Brain microvascular endothelial cell (primary cell): ENCODE measurements at regions not wholly inside any gene's neighbourhood (a gene's known extent, or its start where the extent isn't known, plus 50 kb on each side); places are given as distances from the start of the nearest gene placed in this dataset.

Source experiments
- DNase-seq: peaks from one replicate; pipeline ENCODE4 v3.0.0-alpha.2; 2020
- H3K27ac ChIP-seq: fragments of 250-450 bp; sonication (Bioruptor Pico); 2 replicates; pipeline ENCODE4 v1.5.1; 2020; ENCODE audit warnings: mild to moderate bottlenecking, moderate library complexity
- H3K27me3 ChIP-seq: fragments of 250-450 bp; sonication (Bioruptor Pico); replicated peaks from 2 replicates; pipeline ENCODE4 v1.5.1; 2020; ENCODE audit warnings: mild to moderate bottlenecking
- H3K36me3 ChIP-seq: fragments of 250-450 bp; sonication (Bioruptor Pico); replicated peaks from 2 replicates; pipeline ENCODE4 v1.5.1; 2020; ENCODE audit warnings: mild to moderate bottlenecking
- H3K4me3 ChIP-seq: 2 replicates; pipeline ENCODE4 v1.5.1; 2011; ENCODE audit warnings: low read depth, mild to moderate bottlenecking, control low read depth, low read length, moderate library complexity
- CTCF ChIP-seq: IDR thresholded peaks from 2 replicates; pipeline ENCODE4 v1.5.1; 2011; ENCODE audit warnings: low read depth, mild to moderate bottlenecking, moderate library complexity, low read length, control low read depth, inconsistent platforms; ENCODE audit errors: missing control alignments
- in situ Hi-C: cut with HindIII; loops from 2 replicates; pipeline ENCODE4 v1.10.0; 2017; ENCODE audit warnings: low sequenced_read_pairs, low pct_ligation_motif_present

GRCh38 chr5:125480911-125481310 lies 734.5 kb upstream of the ZNF608 start:
- no peak overlapping the region for H3K27ac ChIP-seq
- DNase-seq, result no peak
- H3K36me3 ChIP-seq, result no peaks in the 10 kb centered on the region
- no peak overlapping the region for H3K4me3 ChIP-seq
- TF ChIP-seq CTCF, result no peak
- H3K27me3 ChIP-seq, result no peaks in the 10 kb centered on the region
- in situ Hi-C loops, result no loop called here

- Histone ChIP-seq H3K27me3 (no peaks in the 10 kb centered on the region), H3K27ac (no peak overlapping the region), H3K4me3 (no peak overlapping the region), H3K36me3 (no peaks in the 10 kb centered on the region)
- no peak for DNase-seq
- in situ Hi-C loops, result no loop called here
- TF ChIP-seq CTCF, result no peak
Measured at GRCh38 chr5:125481506-125482465, 735.3 kb upstream of the ZNF608 start.

- no peaks in the 10 kb centered on the region for H3K36me3 ChIP-seq
- no peaks in the 10 kb centered on the region for H3K27me3 ChIP-seq
- in situ Hi-C loops, result no loop called here
- no peak for TF ChIP-seq CTCF
- no peak overlapping the region for H3K4me3 ChIP-seq
- no peak overlapping the region for H3K27ac ChIP-seq
- DNase-seq, result no peak
Measured at GRCh38 chr5:125483609-125484008, 737.2 kb upstream of the ZNF608 start.

GRCh38 chr5:125484272-125484741 lies 737.9 kb upstream of the ZNF608 start:
- DNase-seq, result peak; percentile 36
- Histone ChIP-seq H3K27ac (peak overlapping the region; percentile 79), H3K4me3 (no peak overlapping the region), H3K27me3 (no peaks in the 10 kb centered on the region), H3K36me3 (no peaks in the 10 kb centered on the region)
- no peak for TF ChIP-seq CTCF
- in situ Hi-C loops, result no loop called here

- DNase-seq, result peak; percentile 90
- Histone ChIP-seq H3K27ac (peak overlapping the region; percentile 79), H3K27me3 (no peaks in the 10 kb centered on the region), H3K4me3 (peak overlapping the region; percentile 9), H3K36me3 (no peaks in the 10 kb centered on the region)
- no peak for TF ChIP-seq CTCF
- in situ Hi-C loops, result no loop called here
Measured at GRCh38 chr5:125484742-125485641, 738.6 kb upstream of the ZNF608 start.
